HG03064 (cell line): ENCODE measurements at regions not wholly inside any gene's neighbourhood (a gene's known extent, or its start where the extent isn't known, plus 50 kb on each side); places are given as distances from the start of the nearest gene placed in this dataset.

ENCODE experiments used
- ATAC-seq: cut with Tn5 transposase; IDR thresholded peaks from one replicate; pipeline ENCODE4 v1.9.1; 2021; ENCODE audit warnings: low read depth; ENCODE audit not compliant: unreplicated experiment

GRCh38 chr3:72361990-72362389 is 486.3 kb downstream of the SHQ1 start:
- no peak for ATAC-seq

GRCh38 chr3:72359743-72360142 is 488.5 kb downstream of the SHQ1 start:
- ATAC-seq, result no peak

- ATAC-seq, result no peak
These were observed 493.1 kb downstream of the SHQ1 start for GRCh38 chr3:72355168-72355567.

GRCh38 chr3:72354486-72354885 is 493.8 kb downstream of the SHQ1 start:
- no peak for ATAC-seq

GRCh38 chr3:72353236-72354128 is 494.8 kb downstream of the SHQ1 start:
- no peak for ATAC-seq

GRCh38 chr3:72352176-72352575 is 496.1 kb downstream of the SHQ1 start:
- ATAC-seq, result no peak

- ATAC-seq, result no peak
These were observed 496.7 kb downstream of the SHQ1 start for GRCh38 chr3:72351536-72351935.

GRCh38 chr3:72350761-72351505 is 497.3 kb downstream of the SHQ1 start:
- no peak for ATAC-seq

GRCh38 chr3:72348357-72348756 is 499.9 kb downstream of the SHQ1 start:
- no peak for ATAC-seq

GRCh38 chr3:72347819-72348319 is 500.4 kb downstream of the SHQ1 start:
- no peak for ATAC-seq

- no peak for ATAC-seq
These were observed 501.7 kb downstream of the SHQ1 start for GRCh38 chr3:72346526-72346926.

GRCh38 chr3:72345980-72346379 is 502.3 kb downstream of the SHQ1 start:
- ATAC-seq, result no peak

- no peak for ATAC-seq
These were observed 502.9 kb downstream of the SHQ1 start for GRCh38 chr3:72345237-72345878.

- ATAC-seq, result no peak
These were observed 503.6 kb downstream of the SHQ1 start for GRCh38 chr3:72344647-72345046.

GRCh38 chr3:72344236-72344635 is 504.0 kb downstream of the SHQ1 start:
- no peak for ATAC-seq

GRCh38 chr3:72343078-72343477 is 505.2 kb downstream of the SHQ1 start:
- no peak for ATAC-seq

GRCh38 chr3:72342450-72342849 is 505.8 kb downstream of the SHQ1 start:
- ATAC-seq, result no peak

GRCh38 chr3:72341920-72342319 is 506.3 kb downstream of the SHQ1 start:
- ATAC-seq, result no peak

GRCh38 chr3:72341380-72341770 is 506.9 kb downstream of the SHQ1 start:
- ATAC-seq, result no peak

GRCh38 chr3:72340476-72341379 is 507.5 kb downstream of the SHQ1 start:
- no peak for ATAC-seq
